HFF-Myc (cell line): ENCODE measurements at regions not wholly inside any gene's neighbourhood (a gene's known extent, or its start where the extent isn't known, plus 50 kb on each side); places are given as distances from the start of the nearest gene placed in this dataset.

Experiments
- DNase-seq: peaks from one replicate; pipeline ENCODE4 v3.0.0-alpha.2; 2011; ENCODE audit warnings: low read depth; ENCODE audit errors: extremely low read depth
- H3K4me3 ChIP-seq: replicated peaks from 2 replicates; pipeline ENCODE4 v1.5.1; 2011; ENCODE audit warnings: low read depth, mild to moderate bottlenecking, control low read depth, low read length
- TF ChIP-seq, protein P1 (sequence below): IDR thresholded peaks from 2 replicates; pipeline ENCODE4 v1.5.1; 2012; ENCODE audit warnings: mild to moderate bottlenecking, low read depth, low read length, control low read depth; ENCODE audit errors: missing control alignments

DNA sequence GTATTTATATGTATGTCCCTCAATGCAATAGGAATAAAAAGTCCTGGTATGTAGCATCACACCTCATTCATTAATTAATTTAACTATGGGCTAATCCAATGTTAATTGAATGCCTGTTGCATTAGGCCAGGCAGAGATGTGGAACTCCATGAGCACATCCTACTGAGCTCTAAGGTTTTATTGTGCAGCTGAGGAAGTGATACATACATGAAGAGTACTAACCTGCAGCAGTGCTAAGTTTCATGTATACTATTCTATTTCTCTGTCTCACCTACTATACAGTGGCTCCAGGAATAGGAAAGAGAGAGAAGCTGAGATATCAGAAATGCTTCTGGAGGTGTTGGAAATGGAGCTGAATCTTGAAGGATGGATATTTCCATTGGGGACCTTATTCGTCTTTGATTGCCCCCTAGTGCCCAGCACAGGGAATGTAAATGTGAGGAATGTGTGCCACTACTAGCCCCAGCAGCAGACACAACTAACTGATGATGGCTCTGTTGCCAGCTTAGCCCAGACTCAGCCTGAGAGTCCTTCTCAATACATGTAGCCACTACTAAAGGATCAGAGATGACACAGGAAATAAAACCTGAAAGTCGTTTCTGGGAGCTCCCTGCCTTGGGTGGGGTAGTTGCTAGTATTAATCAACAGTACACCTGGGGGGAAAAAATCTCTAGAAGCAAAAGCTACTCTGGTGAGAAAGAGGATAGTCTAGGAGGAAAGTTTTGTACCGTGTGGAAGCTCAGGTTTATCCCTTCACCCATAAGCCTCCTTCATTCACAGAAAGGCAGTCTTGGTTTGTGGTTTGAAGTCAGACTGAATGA, 173.3 kb upstream of the FOXD3 start:
- TF ChIP-seq, protein P1, sequence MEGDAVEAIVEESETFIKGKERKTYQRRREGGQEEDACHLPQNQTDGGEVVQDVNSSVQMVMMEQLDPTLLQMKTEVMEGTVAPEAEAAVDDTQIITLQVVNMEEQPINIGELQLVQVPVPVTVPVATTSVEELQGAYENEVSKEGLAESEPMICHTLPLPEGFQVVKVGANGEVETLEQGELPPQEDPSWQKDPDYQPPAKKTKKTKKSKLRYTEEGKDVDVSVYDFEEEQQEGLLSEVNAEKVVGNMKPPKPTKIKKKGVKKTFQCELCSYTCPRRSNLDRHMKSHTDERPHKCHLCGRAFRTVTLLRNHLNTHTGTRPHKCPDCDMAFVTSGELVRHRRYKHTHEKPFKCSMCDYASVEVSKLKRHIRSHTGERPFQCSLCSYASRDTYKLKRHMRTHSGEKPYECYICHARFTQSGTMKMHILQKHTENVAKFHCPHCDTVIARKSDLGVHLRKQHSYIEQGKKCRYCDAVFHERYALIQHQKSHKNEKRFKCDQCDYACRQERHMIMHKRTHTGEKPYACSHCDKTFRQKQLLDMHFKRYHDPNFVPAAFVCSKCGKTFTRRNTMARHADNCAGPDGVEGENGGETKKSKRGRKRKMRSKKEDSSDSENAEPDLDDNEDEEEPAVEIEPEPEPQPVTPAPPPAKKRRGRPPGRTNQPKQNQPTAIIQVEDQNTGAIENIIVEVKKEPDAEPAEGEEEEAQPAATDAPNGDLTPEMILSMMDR: peak; percentile 69
- DNase-seq: peak; percentile 16
- H3K4me3 ChIP-seq: no peak overlapping the region

DNA sequence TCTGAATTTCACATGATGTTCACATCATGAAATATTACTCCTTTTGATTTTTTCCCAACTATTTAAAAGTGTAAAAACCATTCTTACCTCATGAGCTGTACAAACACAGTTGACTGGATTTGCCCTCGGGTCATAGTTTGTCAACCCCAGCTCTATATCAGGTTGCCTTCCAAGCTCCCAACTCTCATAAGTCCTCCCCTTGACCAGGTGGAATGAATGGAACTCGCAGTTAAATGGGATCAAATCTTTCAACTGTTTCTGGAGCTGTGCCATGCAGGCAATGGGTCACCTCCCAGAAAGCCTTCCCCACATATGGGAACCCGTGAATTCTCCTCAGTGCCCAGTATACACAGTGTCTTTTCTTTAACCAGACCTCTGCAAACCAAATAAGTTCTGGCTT, 169.8 kb upstream of the FOXD3 start:
- DNase-seq: no peak
- TF ChIP-seq, protein P1: no peak
- H3K4me3 ChIP-seq: no peak overlapping the region

DNA sequence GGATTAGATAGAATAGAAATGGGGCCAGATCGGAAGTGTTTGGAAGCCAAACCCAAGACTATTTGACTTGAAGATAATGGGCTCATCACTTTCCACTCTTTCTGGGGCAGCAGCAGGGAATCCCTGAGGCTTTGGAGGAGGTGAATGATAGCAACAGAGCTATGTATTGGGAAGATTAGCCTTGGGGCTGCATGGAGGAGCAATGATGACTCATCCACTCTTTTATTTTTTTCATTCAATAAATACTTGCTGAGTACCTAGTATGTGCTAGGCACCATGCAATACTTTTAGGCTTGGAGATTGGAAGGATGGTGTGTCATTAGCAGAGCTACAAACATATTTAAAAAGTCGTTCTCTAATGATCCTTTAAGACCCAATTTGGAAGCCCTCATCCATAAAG, 166.9 kb upstream of the FOXD3 start:
- TF ChIP-seq, protein P1: no peak
- no peak overlapping the region for H3K4me3 ChIP-seq
- no peak for DNase-seq

DNA sequence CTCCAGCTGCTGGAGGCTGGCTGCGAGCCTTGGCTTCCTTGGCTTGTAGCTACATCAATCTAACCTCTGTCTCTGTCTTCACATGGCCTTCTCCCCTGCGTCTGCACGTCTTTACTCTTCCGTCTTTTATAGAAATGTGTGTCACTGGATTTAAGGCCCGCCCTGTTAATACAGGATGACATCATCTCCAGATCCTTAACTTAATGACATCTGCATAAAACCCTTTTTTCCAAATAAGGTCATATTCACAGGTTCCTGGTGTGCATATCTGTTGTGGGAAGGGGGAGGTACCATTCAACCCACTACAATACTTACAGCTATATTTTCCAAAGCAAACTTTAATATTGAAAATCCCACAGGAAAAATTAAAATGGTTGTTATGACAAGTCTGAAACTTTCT, 165.3 kb upstream of the FOXD3 start:
- no peak for DNase-seq
- no peak overlapping the region for H3K4me3 ChIP-seq
- TF ChIP-seq, protein P1: no peak

DNA sequence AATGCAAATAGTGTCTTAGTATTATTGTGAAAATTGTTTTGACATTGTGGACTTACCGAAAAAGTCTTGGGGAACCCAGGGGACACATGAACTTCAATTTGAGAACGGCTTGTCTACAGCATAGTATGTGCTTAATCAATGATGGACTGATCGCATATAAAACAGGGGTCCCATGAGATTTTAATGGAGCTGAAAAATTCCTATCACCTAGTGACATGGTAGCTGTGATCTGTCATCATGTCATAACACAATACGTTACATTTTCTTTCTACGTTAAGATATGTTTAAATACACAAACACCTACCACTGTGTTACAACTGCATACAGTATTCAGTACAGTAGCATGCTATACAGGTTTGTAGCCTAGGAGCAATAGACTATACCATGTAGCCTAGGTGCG, 153.3 kb upstream of the FOXD3 start:
- TF ChIP-seq, protein P1: no peak
- no peak for DNase-seq
- no peak overlapping the region for H3K4me3 ChIP-seq

DNA sequence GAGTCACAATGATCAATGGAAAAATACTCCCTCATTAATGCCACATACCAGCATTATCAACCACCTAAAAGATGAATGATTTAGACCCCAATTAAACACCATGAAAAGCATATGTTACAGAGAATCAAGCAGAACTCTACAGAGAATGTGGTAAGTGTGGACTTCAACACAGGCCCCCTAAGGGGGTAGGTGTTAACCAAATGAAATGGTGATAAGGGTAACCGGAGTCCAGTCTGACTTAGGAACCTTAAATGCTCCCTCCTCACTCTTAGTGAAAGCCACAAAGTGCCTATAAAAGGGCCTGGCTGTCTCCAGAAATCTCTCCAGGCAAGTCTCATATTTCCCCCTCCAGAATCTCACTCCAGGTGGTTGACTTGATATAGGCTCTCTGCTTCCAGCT, 149.2 kb upstream of the FOXD3 start:
- TF ChIP-seq, protein P1: no peak

DNA sequence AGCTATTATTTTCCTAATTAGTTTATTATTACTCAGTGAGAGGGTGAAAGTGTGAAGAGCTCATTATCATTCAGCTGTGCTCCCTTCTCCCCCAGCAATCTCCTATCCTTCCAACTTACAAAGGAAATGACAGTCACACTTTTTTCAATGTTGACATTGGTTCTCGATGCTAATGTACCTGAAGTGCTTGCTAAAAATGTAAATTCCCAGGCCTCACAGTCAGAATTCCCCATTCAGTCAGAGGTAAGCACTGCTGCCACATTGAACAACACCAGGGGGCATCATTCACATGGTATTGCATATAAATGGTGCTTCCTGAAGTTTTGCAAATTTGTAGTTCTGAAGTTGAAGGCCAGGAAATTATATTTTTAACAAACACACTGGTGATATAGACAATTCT, 132.7 kb upstream of the FOXD3 start:
- H3K4me3 ChIP-seq: no peak overlapping the region
- no peak for DNase-seq
- TF ChIP-seq, protein P1: peak; percentile 15

More for the DNA sequence above, 149.2 kb upstream of the FOXD3 start:
- H3K4me3 ChIP-seq: no peak overlapping the region
- no peak for DNase-seq
